ENCODE measurements at regions not wholly inside any gene's neighbourhood (a gene's known extent, or its start where the extent isn't known, plus 50 kb on each side); places are given as distances from the start of the nearest gene placed in this dataset.

DNA sequence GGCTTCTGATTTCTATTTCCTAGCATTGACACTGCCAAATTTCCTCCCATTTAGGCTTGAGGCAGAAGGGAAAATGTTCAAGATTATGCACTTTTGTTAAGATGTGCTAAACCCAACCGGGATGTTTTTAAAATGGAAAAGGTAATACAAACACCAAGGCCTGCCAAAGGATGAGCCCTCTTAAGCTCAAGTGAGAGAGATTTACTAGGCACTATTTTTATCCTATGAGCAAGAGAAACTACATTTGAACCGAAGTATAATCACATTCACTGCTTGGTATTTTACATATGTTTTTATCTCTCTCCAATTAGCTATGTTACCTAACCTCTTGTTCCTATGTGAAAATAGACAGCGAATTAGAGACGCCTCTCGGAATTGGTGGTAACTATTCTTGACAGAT is 295.8 kb downstream of the GABRB3 start:
- no peak for DNase-seq (ENCODE audit: low read depth in 2 of 2)

- no peak for DNase-seq (ENCODE audit: low read depth in 2 of 2)
Observed at GRCh38 chr15:26475554-26475953, 297.3 kb downstream of the GABRB3 start.

DNA sequence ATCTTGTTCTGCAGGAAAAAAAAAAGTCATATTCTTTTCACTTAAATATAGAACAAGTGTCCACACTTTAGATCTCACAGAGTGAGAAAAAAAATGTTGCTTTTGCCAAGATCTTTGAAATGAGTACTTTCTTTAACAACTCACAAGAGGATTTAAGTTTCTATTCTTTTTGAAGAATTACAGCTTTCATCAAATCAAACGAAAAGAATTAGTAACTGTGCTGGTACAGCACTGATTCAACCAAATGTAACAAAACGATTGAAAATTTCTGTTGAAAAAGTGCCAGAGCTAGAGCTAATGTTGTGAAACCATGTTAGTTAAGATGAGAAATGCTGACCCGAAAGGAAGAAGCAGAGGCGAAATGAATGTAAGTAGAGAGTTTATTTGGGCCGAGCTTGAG is 300.2 kb downstream of the GABRB3 start:
- no peak for DNase-seq (ENCODE audit: low read depth in 2 of 2)

DNA sequence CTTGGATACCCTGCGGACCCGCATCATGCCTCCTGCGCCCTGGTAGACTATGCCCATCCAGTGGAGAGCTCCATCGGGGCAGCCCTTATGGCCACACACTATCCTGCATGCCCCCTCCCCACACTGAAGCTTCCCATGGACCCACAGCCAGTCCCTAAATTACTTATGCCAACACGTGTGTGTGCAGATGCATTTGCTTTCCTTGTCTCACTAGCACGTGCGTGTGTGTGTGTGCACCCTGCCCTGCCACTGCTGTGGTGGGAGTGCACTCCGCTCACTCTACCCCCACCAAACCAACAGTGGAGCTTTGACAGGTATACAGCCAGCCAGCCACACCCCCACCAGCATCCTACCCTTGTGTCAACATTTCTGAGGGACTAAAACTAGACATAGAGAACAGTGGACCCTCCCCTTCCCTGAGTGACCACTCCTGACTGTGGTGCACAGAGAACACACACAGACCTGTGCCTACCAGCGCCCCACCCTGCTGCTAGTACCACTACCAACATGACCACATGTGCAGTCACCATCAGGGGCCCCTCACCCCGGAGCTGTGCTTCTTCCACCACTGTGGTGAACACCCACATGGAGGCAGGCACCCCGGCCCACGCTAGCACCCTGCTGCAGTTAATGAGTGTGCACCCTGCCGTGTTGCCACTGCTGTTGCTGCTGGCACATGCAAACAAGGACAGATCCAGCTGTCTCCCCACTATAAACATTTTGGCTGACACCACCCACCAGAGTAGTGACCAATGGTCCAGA is 310.8 kb downstream of the GABRB3 start:
- no peak for DNase-seq (ENCODE audit: low read depth in 2 of 2)

DNA sequence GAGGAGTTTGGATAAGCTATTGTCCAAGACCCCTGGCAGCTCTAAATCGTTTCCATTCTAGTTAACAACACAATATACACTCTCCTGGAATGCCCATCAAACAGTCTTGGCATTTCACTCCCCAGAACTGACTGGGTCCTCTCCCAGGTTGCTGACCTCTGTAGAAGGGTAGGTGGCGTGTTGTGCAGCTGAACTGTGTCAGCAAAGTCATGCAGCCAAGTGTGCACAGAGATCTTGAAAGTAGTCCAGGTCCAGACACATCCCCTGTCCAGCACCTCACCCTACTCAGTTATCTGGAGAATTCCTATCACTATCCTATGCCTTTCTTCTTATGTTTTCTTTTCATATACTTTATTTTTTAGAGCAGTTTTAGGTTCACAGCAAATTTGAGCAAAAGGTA is 312.7 kb downstream of the GABRB3 start:
- DNase-seq (ENCODE audit: low read depth in 2 of 2): no peak

DNA sequence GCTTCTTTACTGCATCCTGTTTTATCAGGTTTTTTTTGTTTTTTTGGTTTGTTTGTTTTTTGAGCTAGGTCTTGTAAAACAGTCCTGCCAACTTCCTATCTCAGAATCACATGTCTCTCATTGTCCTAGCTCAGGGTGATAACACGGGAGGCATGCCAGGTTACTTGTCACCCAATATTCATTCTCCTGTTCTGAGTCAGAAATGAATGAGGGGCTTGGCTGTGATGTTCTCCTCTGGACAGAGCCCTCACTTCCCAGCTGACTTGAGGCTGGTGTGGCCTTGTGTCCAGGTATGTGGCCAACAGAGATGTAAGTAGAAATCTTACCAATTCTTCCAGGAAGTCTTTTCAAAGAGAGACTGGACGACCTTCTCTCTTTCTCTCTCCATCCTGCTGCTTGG is 317.0 kb downstream of the GABRB3 start:
- no peak for DNase-seq (ENCODE audit: low read depth in 2 of 2)

DNA sequence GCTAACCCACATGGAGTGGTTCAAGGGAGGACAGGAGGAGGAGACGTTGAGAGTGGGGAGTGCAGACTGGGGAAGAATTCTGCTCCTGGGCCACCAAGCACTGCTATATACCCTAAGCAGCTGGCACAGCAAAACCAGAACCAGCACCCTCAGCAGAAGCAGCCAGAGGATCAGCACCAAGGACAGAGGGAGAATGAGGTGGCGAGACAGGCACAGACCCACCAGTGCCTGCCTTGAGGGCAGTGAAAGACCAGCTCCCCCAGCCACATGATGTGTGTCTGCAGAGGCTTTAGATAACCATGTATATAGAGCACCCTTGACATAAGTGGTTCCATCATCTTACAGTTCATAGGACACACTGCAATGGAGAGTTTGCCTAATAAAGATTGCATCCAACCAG is 319.0 kb downstream of the GABRB3 start:
- DNase-seq (ENCODE audit: low read depth in 2 of 2): no peak

DNA sequence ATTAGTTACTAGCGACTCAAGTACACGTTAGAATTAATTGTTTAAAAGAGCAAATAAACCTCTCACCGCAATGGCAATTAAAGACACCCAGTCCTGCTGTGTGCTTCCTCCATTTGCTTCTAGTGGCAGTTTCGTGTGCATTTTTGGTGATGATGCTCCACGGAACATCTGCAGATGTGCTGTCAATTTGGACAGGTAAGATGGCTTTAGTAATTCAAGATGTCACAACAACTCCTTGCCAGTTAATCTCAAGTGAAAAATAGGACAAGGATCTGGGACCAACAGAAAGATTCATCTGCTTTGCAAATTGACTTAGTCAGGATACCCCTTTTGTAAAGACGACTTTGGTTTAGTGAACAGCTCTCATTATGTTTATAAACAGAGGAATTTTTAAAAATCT is 320.9 kb downstream of the GABRB3 start:
- DNase-seq (ENCODE audit: low read depth in 2 of 2): no peak

- no peak for DNase-seq (ENCODE audit: low read depth in 2 of 2)
Observed at GRCh38 chr15:26449291-26449690, 323.6 kb downstream of the GABRB3 start.

DNA sequence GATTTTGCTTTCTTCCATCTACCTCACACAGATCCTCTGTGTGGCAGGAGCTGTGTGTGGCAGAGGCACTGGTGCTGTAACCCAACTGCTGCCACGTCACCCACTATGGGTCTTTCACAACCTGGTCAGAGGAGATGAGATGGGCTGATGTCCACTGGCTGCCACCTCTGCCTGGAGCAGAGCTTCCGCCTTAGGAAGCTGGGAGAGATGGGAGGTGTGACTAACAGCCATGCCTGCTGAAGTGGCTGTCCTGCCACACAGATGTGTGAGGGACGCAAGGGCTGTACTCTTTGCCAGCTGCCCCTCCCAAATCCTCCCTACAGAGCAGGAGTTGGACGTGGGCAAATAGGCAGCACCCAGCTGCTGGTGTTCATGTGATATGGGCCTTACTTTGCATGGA is 329.5 kb downstream of the GABRB3 start:
- DNase-seq (ENCODE audit: low read depth in 2 of 2): no peak

DNA sequence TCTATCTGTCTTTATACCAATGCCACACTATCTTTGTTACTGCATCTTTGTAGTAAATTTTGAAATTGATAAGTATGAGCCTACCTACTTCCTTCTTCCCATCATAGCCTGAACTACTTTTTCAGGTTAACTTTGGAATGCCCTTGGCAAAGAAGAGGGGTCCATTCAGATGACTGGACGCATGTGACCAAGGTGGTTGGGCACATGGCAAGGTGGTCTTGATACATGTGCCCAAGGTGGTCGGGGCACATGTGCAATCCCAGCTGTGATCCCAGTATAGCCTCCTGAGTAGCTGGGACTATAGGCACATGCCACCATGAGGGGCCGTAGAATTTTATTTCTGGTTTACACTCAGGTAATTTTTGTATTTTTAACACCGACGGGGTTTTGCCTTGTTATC is 330.2 kb downstream of the GABRB3 start:
- DNase-seq (ENCODE audit: low read depth in 2 of 2): no peak

- no peak for DNase-seq (ENCODE audit: low read depth in 2 of 2)
Observed at GRCh38 chr15:26439681-26440080, 333.2 kb downstream of the GABRB3 start.

DNA sequence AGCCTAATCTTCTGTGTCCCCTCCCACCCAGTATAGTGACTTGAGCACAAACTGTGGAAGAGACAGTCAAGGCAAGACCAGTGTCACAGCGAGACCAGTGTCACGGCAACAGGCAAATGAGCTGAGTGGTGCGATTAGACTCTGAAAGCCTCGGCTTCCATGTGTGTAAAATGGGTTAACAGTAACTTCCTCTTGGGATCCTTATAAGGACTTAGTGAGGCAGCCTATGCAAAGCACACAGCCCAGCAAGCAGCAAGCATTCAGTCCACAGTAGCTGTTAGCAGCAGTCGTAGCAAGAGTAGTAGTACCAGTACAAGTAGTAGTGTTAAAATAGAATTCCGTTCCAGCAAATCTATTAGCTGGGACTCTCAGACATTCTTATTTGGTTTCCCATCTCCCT is 334.1 kb downstream of the GABRB3 start:
- no peak for DNase-seq (ENCODE audit: low read depth in 2 of 2)

- DNase-seq (ENCODE audit: low read depth in 2 of 2): no peak
Observed at GRCh38 chr15:26438316-26438715, 334.6 kb downstream of the GABRB3 start.

DNA sequence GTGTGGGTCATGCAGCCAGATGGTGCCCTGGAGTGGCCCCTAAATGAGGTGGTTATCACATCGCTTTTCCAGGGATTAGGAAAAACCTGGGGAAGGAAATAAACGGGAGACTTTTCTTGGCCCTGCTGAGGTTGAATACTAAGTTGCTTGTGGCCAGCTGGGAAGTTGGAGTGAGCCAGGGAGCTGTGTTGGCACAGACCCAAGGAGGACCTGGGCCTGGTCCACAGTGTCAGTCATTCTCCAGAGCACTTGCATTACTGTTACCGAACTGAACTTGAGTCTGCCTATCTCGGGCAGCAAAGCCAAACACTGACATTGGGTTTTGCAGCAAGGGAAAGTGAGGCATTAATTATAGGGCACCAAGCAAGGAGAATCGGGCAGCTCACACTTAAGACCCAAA is 339.0 kb downstream of the GABRB3 start:
- DNase-seq (ENCODE audit: low read depth in 2 of 2): no peak

DNA sequence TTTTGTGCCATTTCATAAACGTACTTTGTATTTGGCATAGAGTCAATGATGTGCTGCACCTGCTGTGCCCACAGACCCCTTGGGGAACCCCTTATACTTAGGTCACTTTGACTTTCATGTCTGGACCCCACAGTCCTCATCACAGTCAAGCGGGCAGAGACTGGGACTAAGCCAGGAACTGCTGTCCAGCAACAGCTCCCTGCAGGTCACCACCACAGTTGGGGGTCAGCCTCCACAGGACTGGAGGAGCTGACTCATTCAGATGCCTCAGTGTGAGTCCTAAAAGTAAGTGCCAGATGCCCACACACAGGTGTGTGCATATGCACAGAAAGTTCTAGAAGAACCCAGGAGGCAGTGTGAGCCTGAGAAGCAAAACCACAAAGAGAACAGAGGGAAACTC is 339.8 kb downstream of the GABRB3 start:
- no peak for DNase-seq (ENCODE audit: low read depth in 2 of 2)

DNA sequence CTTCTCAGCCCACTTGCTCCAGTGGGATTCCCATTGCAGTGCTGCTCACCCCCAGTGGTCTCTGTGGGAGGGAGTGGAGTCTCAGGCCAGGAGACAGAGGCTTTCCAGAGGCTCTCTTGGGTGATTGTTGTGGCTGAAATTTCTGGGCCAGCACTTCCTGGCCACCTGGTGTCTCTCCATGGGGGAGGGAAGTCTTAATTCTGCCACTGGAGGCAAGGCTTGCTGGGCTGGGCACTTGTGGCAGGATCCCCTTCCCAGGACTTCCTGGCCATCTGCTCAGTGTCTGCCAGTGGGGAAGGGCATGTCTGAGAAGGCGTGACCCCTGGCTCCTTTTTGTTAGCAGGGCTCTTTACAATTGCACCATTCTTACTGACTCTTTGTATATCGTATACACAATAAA is 351.8 kb downstream of the GABRB3 start:
- DNase-seq (ENCODE audit: low read depth in 2 of 2): no peak

- DNase-seq (ENCODE audit: low read depth in 2 of 2): no peak
Observed at GRCh38 chr15:26395624-26396023, 377.2 kb downstream of the GABRB3 start.

- DNase-seq (ENCODE audit: low read depth in 2 of 2): no peak
Observed at GRCh38 chr15:26394801-26395200, 378.1 kb downstream of the GABRB3 start.

GRCh38 chr15:26392956-26393355 is 379.9 kb downstream of the GABRB3 start:
- DNase-seq (ENCODE audit: low read depth in 2 of 2): no peak

DNA sequence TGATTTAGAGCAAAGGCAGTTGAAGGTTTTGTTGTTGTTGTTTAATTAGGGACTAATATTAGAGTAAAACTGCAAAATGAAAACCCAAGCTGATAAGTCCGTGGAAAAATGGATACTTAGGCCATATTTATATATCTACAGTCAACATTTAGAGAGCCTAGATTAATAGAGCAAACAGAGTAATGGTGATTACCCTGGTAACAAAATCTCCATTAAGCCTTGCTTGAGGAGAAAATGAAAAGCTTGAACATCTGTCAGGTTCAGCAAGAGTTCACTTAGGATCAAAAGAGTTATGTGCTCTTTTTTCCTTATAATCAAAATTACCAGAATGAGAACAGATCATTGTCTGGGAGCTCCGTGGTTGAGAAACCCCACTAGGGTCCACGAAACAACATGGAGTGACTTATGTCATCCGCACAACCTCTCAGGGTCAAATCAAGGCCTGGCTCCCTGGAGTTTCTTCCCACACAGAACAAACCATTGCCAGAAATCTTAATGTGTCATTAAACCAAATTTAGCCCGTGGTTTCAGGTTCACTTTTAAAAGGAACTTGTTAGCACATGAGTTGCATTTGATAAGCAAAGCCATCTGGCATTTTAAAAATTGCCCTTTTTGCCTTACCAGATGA is 381.2 kb downstream of the GABRB3 start:
- DNase-seq (ENCODE audit: low read depth in 2 of 2): no peak

DNA sequence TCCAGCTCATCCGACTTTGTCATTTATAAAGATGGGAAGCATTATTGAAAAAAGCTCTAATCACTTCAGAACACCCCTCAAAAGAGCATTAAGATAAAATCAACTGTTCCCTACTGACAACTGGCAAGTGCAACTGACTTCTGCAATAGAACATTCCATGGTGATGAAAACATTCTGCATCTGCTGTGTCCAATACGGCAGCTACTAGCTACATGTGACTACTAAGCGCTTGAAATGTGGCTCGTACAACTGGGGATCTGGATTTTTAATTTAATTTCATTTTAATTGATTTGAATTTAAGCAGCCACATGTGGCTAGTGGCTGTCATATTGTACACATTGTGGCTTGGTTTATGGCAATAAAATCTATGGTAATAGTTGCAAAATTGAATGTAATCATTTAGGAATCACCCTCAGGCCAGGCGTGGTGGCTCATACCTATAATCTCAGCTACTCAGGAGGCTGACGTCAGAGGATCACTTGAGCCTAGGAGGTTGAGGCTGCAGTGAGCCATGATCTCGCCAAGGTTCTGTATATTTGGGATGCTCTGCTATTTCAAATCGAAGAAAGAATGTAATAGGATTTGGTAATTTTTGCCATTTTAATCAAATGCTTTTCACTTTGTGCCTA is 390.3 kb downstream of the GABRB3 start:
- no peak for DNase-seq (ENCODE audit: low read depth in 2 of 2)

DNA sequence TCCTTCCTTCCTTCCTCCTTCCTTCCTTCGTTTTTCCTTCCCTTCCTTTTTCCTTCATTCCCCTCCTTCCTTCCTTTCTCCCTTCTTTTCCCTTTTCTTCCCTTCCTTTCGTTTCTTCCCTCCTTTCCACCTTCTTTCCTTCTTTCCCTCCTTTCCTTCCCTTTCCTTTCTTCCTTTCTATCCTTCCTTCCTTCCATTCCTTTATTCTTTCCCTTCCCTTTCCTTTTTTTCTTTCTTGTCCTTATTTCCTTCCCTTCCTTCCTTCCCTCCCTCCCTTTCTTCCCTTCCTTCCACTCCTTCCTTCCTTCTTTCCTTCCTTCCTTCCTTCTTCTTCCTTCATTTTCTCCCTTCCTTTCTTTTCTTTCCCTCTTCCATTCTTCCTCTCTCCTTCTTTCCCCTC is 394.6 kb downstream of the GABRB3 start:
- no peak for DNase-seq (ENCODE audit: low read depth in 2 of 2)
